ENCODE measurements at regions not wholly inside any gene's neighbourhood (a gene's known extent, or its start where the extent isn't known, plus 50 kb on each side); places are given as distances from the start of the nearest gene placed in this dataset.

- no peak for TF ChIP-seq ZNF609 (CRISPR knock-in tag; IDR thresholded peaks at IDR 0.05; ENCODE audit: borderline replicate concordance)
Observed at GRCh38 chr17:77556383-77557061, 402.0 kb upstream of the TNRC6C start (continued).

- peak; percentile 58 for ATAC-seq
Observed at GRCh38 chr17:77558846-77559626, 399.5 kb upstream of the TNRC6C start.

More at GRCh38 chr17:77558846-77559626, 399.5 kb upstream of the TNRC6C start:
- TF ChIP-seq BHLHE40 (IDR thresholded peaks at IDR 0.05; ENCODE audit: low read length) (peak; percentile 51; the same call in 1 of the 2 replicates), ZNF713 (CRISPR knock-in tag; IDR thresholded peaks at IDR 0.05) (no peak), FOSL2 (CRISPR knock-in tag; IDR thresholded peaks at IDR 0.05) (peak; percentile 60), NR2F6 (IDR thresholded peaks at IDR 0.05) (no peak), NR2F6 (CRISPR knock-in tag; IDR thresholded peaks at IDR 0.05) (no peak), ZNF10 (CRISPR knock-in tag; IDR thresholded peaks at IDR 0.05; ENCODE audit: borderline replicate concordance, low read depth) (no peak), PITX1 (CRISPR knock-in tag; IDR thresholded peaks at IDR 0.05) (peak; percentile 66), TCF7 (IDR thresholded peaks at IDR 0.05; ENCODE audit: low read depth) (no peak), ZKSCAN1 (IDR thresholded peaks at IDR 0.05; ENCODE audit: low read length) (no peak)
- H3K4me2 ChIP-seq (ENCODE audit: low read depth, low read length), result no peak overlapping the region
- H3K9me3 ChIP-seq (ENCODE audit: low read length), result no peaks in the 10 kb centered on the region
- intact Hi-C loops (cut with micrococcal nuclease; ENCODE audit: unreplicated experiment), result no loop called here
- H3K27me3 ChIP-seq (ENCODE audit: control insufficient read depth in 1 of 2, insufficient read depth in 2 of 2, low read length in 2 of 2), result peaks cover 24 to 79% of the 10 kb centered on the region in 2 experiments; a peak in 4 of 5 replicates
- H3K27ac ChIP-seq (ENCODE audit: extremely low read length, insufficient read depth, low read length), result no peak overlapping the region
- in situ Hi-C loops (cut with HindIII; ENCODE audit: extremely low pct_ligation_motif_present, low pct_unique_long_range_greater_than_20kb), result no loop called here
- H3K9ac ChIP-seq (ENCODE audit: insufficient read depth, low read depth, low read length), result no peak overlapping the region
- DNase-seq (ENCODE audit: low spot score), result peak; percentile 58
- ChIA-PET POLR2A (no interaction called here), CTCF (ENCODE audit: low intra/inter-chr PET ratio, low total read pairs) (no interaction called here)
- H3K36me3 ChIP-seq (replicated peaks in 1 of 2; ENCODE audit: control insufficient read depth in 1 of 2, insufficient read depth in 2 of 2, low read length in 2 of 2), result no peaks in the 10 kb centered on the region
- H2AFZ ChIP-seq (ENCODE audit: low read length), result no peak overlapping the region
- no peak for FAIRE-seq
- peaks cover 14% of the 10 kb centered on the region; the same call in 1 of the 2 replicates for H3K4me1 ChIP-seq (ENCODE audit: insufficient read depth, low read length)
- H3K4me3 ChIP-seq (replicated peaks in 1 of 3; ENCODE audit: insufficient read depth in 1 of 3, low read depth in 2 of 3, low read length in 3 of 3), result no peak overlapping the region
- no TSS peak for BruUV-seq (replicated peaks)
- no peaks in the 10 kb centered on the region for H3K79me2 ChIP-seq (ENCODE audit: insufficient read depth, low read length)
- no peaks in the 10 kb centered on the region for H4K20me1 ChIP-seq (ENCODE audit: insufficient read depth, low read length)
- 24% methylated on average over 11 of the region's 12 CpGs for WGBS (ENCODE audit: low lambda C conversion rate)

All from HepG2 (cell line).